Lower leg skin (tissue), 4 donors: ENCODE measurements at regions not wholly inside any gene's neighbourhood (a gene's known extent, or its start where the extent isn't known, plus 50 kb on each side); places are given as distances from the start of the nearest gene placed in this dataset.

Experiments used
- DNase-seq, 2 donors: peaks; one replicate each; pipeline ENCODE4 v3.0.0-alpha.2; 2019; ENCODE audit warnings: low spot score in 2 of 2
- H3K4me3 ChIP-seq: fragments of 200-600 bp; sonication (generic); 2 replicates; pipeline ENCODE4 v1.5.1; 2017; ENCODE audit warnings: mild to moderate bottlenecking, low read depth; ENCODE audit not compliant: poor library complexity, severe bottlenecking
- POLR2A ChIP-seq, 2 donors: fragments of 450-650 bp; IDR thresholded peaks; one replicate each; pipeline ENCODE4 v1.6.1; 2016 to 2017; ENCODE audit warnings: antibody characterized with exemption in 2 of 2, mild to moderate bottlenecking in 1 of 2, moderate library complexity in 1 of 2
- WGBS, 2 donors: methylation state at CpG; one replicate each; pipeline ENCODE4 v1.1.5; 2018; 5-methylcytosine and 5-hydroxymethylcytosine counted together
- intact Hi-C: fragments of 100-400 bp; cut with DNase I; formaldehyde crosslinking; loops from one replicate; pipeline ENCODE4 v1.15.0; 2023; ENCODE audit warnings: low total_unique reads
- TF ChIP-seq, protein P1 (sequence below), 3 donors: fragments of 450-650 bp; IDR thresholded peaks; one replicate each; pipeline ENCODE4 v1.5.1; 2016; ENCODE audit warnings: antibody characterized with exemption in 3 of 3, mild to moderate bottlenecking in 3 of 3, moderate library complexity in 2 of 3

DNA sequence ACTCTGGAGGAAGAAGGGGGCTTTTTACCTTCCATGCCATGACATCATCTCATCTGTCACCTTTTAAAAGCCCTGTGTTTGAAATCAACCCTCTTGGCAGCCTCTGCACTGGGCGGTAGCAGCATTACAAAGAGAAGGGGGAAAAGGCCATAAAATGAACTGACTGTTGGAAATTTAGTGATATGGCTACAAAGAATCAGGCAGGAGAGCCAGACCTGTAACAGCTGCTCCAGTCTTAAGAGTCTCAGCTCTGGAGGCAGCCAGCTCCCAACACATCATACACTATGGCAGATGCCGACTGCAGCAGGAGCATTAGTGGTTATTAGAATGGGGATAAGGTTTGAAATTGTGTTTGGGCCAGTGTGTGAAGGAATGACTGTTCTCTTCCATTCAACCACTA is 257.5 kb downstream of the DMAC1 start:
- no peak for DNase-seq
- intact Hi-C loops: no loop called here
- no peak overlapping the region for H3K4me3 ChIP-seq
- 68 to 85% methylated on average over 2 of the region's 2 CpGs for WGBS, 2 donors
- no peak for TF ChIP-seq POLR2A (IDR thresholded peaks at IDR 0.05)
- TF ChIP-seq, protein P1, sequence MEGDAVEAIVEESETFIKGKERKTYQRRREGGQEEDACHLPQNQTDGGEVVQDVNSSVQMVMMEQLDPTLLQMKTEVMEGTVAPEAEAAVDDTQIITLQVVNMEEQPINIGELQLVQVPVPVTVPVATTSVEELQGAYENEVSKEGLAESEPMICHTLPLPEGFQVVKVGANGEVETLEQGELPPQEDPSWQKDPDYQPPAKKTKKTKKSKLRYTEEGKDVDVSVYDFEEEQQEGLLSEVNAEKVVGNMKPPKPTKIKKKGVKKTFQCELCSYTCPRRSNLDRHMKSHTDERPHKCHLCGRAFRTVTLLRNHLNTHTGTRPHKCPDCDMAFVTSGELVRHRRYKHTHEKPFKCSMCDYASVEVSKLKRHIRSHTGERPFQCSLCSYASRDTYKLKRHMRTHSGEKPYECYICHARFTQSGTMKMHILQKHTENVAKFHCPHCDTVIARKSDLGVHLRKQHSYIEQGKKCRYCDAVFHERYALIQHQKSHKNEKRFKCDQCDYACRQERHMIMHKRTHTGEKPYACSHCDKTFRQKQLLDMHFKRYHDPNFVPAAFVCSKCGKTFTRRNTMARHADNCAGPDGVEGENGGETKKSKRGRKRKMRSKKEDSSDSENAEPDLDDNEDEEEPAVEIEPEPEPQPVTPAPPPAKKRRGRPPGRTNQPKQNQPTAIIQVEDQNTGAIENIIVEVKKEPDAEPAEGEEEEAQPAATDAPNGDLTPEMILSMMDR (IDR thresholded peaks at IDR 0.05): no peak

DNA sequence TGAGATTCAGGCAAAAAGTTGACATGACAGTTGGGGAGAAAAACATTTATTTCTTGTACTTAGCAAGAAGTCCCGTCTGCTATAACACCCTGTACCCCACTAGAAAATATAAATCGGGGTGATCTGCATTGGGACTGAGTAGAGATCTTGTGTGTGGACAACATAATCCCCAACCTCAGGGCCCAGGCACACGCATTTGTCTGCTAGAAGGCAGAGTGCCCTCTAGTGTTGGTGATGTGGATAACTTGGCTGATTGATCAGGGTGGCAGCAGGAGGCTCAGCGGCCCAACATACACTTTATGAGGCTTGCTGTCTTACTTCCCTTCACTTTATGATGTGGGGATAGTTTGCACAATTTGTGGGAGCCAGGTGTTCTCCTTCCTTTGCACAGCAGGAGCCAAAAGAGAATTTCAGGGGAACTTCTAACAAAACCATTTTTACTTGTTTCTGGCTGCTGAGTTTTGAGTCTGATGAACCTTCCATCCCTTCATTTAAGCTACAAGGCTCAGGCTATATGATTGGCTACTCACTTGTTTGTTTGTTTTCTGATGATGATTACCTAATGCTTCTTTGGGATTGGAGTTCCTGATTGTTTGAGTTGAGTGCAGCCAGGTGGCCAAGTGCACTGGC is 263.2 kb downstream of the DMAC1 start:
- TF ChIP-seq, protein P1 (IDR thresholded peaks at IDR 0.05): no peak
- TF ChIP-seq POLR2A (IDR thresholded peaks at IDR 0.05): no peak
- no peak for DNase-seq
- 42 to 49% methylated on average over 4 of the region's 4 CpGs for WGBS, 2 donors
- H3K4me3 ChIP-seq: no peak overlapping the region
- intact Hi-C loops: no loop called here

DNA sequence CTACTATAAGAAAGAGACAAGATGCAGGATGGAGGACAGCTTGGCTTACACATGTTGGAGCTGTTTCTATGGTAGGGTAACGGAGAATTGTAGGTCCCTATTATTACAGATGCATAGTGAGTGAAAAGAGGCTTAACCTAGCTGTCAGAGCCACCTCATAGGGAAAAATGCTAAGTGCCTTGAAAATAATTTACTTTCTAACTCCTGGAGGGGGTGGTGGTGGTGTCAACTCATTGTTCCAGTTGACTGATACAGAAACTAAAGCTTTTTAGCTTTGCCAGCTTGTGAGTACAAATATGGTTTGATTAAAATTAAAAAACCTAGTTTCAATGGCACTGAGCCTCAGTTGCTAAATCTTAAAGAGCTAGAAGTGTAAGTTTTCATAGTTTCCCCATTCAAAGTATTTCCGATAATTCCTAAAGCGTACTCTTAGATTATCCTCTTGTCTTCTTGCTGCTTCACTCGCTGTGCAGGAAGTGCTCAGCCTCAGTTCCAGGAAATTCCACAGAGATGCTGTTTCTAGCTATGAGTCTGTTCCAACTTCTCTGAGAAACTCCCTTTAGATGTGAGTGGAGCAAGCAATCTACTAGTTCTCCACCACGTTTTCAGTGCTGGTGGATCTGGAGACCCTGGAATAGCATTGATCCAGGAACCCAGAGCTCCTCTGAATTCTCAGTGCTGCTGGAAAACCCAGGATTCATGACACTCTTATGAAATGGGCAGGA is 265.2 kb downstream of the DMAC1 start:
- WGBS, 2 donors: 66 to 76% methylated on average over 5 of the region's 5 CpGs
- intact Hi-C loops: no loop called here
- DNase-seq: no peak
- no peak overlapping the region for H3K4me3 ChIP-seq
- TF ChIP-seq POLR2A (IDR thresholded peaks at IDR 0.05): no peak
- TF ChIP-seq, protein P1 (IDR thresholded peaks at IDR 0.05): no peak

DNA sequence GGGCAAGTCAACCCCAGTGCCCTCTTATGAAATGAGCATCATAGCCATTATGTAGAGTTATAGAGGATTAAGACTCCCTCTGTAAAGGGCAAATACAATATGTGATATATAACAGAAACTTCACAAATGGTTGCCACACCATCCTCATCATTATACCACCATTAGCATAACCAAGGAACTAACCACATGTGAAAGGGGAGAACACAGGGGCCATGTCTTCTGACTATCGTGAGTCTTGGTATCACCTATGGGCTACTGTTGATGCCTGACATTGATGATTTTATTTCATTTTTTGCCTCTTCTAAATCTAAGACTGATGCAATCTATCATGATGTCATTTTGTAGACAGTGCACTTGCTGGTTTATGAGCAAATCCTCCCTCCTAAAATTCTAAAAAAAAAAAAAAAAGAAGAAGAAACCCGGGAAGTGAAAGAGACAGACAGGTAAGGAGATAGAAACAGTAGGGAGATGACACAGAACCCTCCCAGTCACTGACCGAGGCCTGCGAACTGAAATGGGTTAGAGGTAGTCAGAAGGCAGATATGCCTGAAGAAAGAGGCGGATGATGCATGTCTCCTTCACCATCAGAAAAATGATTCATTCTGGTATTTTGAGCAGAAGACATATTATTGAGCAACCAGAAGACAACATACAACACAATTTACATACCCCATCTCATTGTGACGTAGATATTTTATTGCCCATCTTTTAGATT is 266.0 kb downstream of the DMAC1 start:
- no peak overlapping the region for H3K4me3 ChIP-seq
- no peak for DNase-seq
- WGBS, 2 donors: 87 to 89% methylated on average over 6 of the region's 6 CpGs
- no peak for TF ChIP-seq POLR2A (IDR thresholded peaks at IDR 0.05)
- TF ChIP-seq, protein P1 (IDR thresholded peaks at IDR 0.05): no peak
- intact Hi-C loops: no loop called here

DNA sequence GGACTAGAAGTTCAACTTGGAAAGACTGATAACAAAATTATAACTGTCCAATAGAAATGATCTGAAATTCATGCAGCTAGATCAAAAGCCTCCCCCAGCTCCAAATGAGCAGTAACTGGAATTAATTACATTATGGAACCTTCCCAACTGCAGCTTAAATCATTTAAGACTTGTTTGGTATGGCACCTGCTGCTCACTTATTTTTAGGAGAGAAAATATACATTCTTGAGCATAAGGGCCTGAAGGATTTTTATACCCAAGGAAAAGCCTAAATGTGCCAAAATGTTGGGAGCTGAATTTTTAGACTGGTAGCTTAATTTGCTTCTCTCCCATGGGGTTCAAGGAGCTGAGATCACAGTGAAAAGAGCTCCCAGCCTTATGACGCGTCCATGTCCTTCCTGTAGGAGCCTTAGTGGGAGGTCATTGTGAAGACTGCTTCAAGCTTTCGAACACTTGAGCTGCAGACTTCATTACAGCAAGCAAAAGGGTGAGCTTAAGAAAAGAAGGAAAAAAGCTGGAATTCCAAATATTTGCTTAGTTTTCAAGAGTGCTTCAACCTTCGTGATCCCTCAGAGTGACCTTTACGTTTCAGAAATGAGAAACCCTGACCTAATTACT is 276.0 kb downstream of the DMAC1 start:
- TF ChIP-seq, protein P1 (IDR thresholded peaks at IDR 0.05): no peak
- TF ChIP-seq POLR2A (IDR thresholded peaks at IDR 0.05): no peak
- no peak overlapping the region for H3K4me3 ChIP-seq
- WGBS, 2 donors: 77 to 79% methylated on average over 5 of the region's 5 CpGs
- no peak for DNase-seq
- intact Hi-C loops: no loop called here
